ENCODE measurements at regions not wholly inside any gene's neighbourhood (a gene's known extent, or its start where the extent isn't known, plus 50 kb on each side); places are given as distances from the start of the nearest gene placed in this dataset.

DNA sequence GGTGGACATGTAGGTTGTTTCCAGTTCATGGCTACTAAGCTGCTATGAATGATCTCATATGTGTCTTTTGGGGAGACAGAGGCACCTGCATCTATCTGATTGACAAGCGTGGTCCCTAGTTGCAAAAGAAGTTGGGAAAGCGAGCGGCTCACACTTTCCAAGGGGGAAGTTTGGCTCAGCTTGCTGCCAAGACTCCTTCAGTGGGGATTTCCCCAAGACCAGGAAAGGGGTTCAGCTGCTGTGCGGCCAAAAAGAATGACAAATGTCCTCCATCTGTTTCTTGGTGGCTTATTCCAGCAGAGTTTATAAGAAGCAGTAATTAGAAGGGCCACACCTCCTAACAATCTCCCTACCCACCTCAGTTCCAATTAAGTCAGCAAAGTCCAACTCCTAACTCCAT lies 128.5 kb upstream of the GALNT2 start:
- Histone ChIP-seq H2BK15ac (ENCODE audit: low read length) (no peak overlapping the region), H3K14ac (ENCODE audit: insufficient read length) (no peak overlapping the region), H3K4me1 (replicated peaks in 1 of 4; ENCODE audit: control insufficient read depth in 3 of 4, insufficient read depth in 4 of 4, low read length in 3 of 4) (no peaks in the 10 kb centered on the region), H4K91ac (replicated peaks; ENCODE audit: insufficient read length, low read length) (no peak overlapping the region), H3K4me2 (ENCODE audit: insufficient read depth in 1 of 2, low read depth in 2 of 2, low read length in 2 of 2) (no peak overlapping the region), H4K5ac (ENCODE audit: insufficient read length, low read depth, low read length) (no peak overlapping the region), H3K18ac (ENCODE audit: extremely low read depth, low read length) (no peak overlapping the region), H3K9me3 (ENCODE audit: insufficient read depth in 2 of 2, low read depth in 1 of 2, low read length in 1 of 2) (no peaks in the 10 kb centered on the region), H3K4ac (replicated peaks; ENCODE audit: insufficient read length, low read depth, low read length) (no peak overlapping the region), H3K9ac (replicated peaks in 1 of 4; ENCODE audit: extremely low read depth in 1 of 4, low read depth in 3 of 4, low read length in 3 of 4) (no peak overlapping the region), H2BK120ac (replicated peaks; ENCODE audit: low read depth, low read length) (no peak overlapping the region), H4K8ac (ENCODE audit: extremely low read depth, insufficient read depth, low read length) (no peak overlapping the region), H3K23me2 (ENCODE audit: low read depth, low read length) (no peaks in the 10 kb centered on the region; the same call in 1 of the 2 replicates), H3K4me3 (ENCODE audit: extremely low read depth in 1 of 4, insufficient read depth in 2 of 4, low read depth in 3 of 4, low read length in 4 of 4) (no peak overlapping the region), H3K36me3 (ENCODE audit: control insufficient read depth in 2 of 4, insufficient read depth in 4 of 4, low read length in 3 of 4) (no peaks in the 10 kb centered on the region), H2AFZ (ENCODE audit: low read length) (no peak overlapping the region), H3K27ac (ENCODE audit: low read depth, low read length) (no peak overlapping the region), H3K79me1 (ENCODE audit: low read depth, low read length) (no peaks in the 10 kb centered on the region), H3K56ac (replicated peaks; ENCODE audit: insufficient read length, low read depth, low read length) (no peak overlapping the region), H2BK5ac (ENCODE audit: low read depth, low read length) (no peak overlapping the region), H2AK5ac (ENCODE audit: low read depth, low read length) (no peak overlapping the region), H3K23ac (ENCODE audit: insufficient read length) (no peak overlapping the region), H3K79me2 (ENCODE audit: control insufficient read depth in 1 of 2, insufficient read depth in 2 of 2, low read length in 2 of 2) (no peaks in the 10 kb centered on the region), H2BK12ac (ENCODE audit: low read depth, low read length) (no peak overlapping the region), H2BK20ac (ENCODE audit: low read length) (no peak overlapping the region), H4K20me1 (replicated peaks in 1 of 2; ENCODE audit: control insufficient read depth in 1 of 2, insufficient read depth in 2 of 2, low read length in 2 of 2) (no peaks in the 10 kb centered on the region), H3K27me3 (replicated peaks in 1 of 4; ENCODE audit: control insufficient read depth in 3 of 4, extremely low read depth in 1 of 4, insufficient read depth in 3 of 4, low read length in 3 of 4) (no peaks in the 10 kb centered on the region; a peak in 1 of 7 replicates)
- FAIRE-seq (no peak), DNase-seq (ENCODE audit: low read depth in 1 of 2, low spot score in 2 of 2) (no peak)
- ChIA-PET POLR2A (ENCODE audit: partially characterized antibody) (no interaction called here), CTCF (ENCODE audit: partially characterized antibody) (no interaction called here)
- 98% methylated on average over 4 of the region's 4 CpGs; no CpG with 5 or more reads in 1 of the 2 experiments for WGBS, 2 experiments (ENCODE audit: extremely low coverage in 1 of 2, insufficient coverage in 1 of 2, insufficient read length in 1 of 2, insufficient replicate concordance in 2 of 2, low coverage in 1 of 2, low lambda C conversion rate in 2 of 2, missing lambda C conversion rate in 1 of 2)
- TF ChIP-seq SIX5 (IDR thresholded peaks at IDR 0.05; ENCODE audit: low read depth, low read length), result no peak
- no peak for TF ChIP-seq TAF7 (optimal IDR thresholded peaks at IDR 0.05; ENCODE audit: borderline replicate concordance, low read depth, low read length)
- no peak for TF ChIP-seq RXRA (IDR thresholded peaks at IDR 0.05; ENCODE audit: insufficient read depth, low read depth, low read length)
- no peak for TF ChIP-seq RNF2 (IDR thresholded peaks at IDR 0.05; ENCODE audit: borderline replicate concordance, low read depth, low read length, missing control alignments, poor library complexity, severe bottlenecking)
